ENCODE measurements at regions not wholly inside any gene's neighbourhood (a gene's known extent, or its start where the extent isn't known, plus 50 kb on each side); places are given as distances from the start of the nearest gene placed in this dataset.

DNA sequence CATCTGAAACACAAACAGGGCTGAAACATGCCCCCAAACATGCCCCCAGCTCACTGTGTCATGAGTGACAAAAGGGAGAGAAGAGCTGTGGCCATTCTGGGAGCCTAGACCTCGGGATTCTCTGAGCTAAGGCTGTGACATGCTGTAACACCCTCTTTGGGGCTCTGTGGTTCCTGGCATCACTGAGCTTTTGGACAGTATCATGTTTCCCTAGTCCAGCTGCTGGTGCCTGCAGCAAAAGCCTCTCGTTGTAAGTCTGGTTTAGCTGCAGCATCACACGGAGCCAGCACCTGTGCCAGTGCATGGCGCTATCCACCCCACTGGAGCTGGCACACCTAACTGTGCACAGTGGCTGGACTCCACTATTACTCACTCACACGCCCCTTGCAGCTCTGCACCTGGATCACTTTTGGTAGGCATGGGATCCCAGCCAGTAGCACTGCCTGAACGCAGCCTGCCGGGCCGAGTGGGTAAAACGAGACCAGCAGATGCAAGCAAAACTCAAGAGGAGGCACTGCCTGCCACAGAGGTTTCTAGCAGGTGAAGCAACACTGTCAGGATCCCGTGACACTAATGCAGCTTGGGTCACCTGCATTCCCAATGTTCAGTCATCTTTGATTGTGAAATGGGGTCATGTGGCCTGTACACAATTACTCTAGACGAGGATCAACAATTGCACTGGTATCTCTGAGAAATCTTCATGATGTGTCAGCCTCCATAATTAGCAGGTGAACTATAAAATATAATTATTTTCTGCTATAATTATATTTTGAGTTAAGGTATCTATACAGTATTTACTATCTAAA lies 547.2 kb downstream of the ZNF804A start:
- H3K4me1 Mint-ChIP-seq (ENCODE audit: low read depth): no peaks in the 10 kb centered on the region
- H3K36me3 Mint-ChIP-seq (ENCODE audit: low read depth): no peaks in the 10 kb centered on the region
- peaks cover 2% of the 10 kb centered on the region for H3K9me3 Mint-ChIP-seq
- POLR2A ChIA-PET: no interaction called here
- Histone ChIP-seq H3K9me3 (ENCODE audit: control insufficient read depth in 1 of 2, insufficient read depth in 1 of 2, low read length in 2 of 2) (peaks cover 0 to 12% of the 10 kb centered on the region in 2 experiments), H3K36me3 (ENCODE audit: insufficient read depth, low read length) (no peaks in the 10 kb centered on the region), H3K27ac (ENCODE audit: low read depth in 1 of 2, low read length in 2 of 2) (no peak overlapping the region), H3K4me1 (ENCODE audit: insufficient read depth, low read length) (no peaks in the 10 kb centered on the region), H3K27me3 (ENCODE audit: control insufficient read depth in 1 of 2, insufficient read depth in 2 of 2, low read length in 2 of 2) (no peaks in the 10 kb centered on the region), H3K4me3 (ENCODE audit: low read length) (no peak overlapping the region)
- TF ChIP-seq, protein P1, sequence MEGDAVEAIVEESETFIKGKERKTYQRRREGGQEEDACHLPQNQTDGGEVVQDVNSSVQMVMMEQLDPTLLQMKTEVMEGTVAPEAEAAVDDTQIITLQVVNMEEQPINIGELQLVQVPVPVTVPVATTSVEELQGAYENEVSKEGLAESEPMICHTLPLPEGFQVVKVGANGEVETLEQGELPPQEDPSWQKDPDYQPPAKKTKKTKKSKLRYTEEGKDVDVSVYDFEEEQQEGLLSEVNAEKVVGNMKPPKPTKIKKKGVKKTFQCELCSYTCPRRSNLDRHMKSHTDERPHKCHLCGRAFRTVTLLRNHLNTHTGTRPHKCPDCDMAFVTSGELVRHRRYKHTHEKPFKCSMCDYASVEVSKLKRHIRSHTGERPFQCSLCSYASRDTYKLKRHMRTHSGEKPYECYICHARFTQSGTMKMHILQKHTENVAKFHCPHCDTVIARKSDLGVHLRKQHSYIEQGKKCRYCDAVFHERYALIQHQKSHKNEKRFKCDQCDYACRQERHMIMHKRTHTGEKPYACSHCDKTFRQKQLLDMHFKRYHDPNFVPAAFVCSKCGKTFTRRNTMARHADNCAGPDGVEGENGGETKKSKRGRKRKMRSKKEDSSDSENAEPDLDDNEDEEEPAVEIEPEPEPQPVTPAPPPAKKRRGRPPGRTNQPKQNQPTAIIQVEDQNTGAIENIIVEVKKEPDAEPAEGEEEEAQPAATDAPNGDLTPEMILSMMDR (IDR thresholded peaks at IDR 0.05): no peak
- no peak for DNase-seq
- intact Hi-C loops (cut with DNase I, micrococcal nuclease): no loop called here
- no peak overlapping the region for H3K27ac Mint-ChIP-seq
- no peak for ATAC-seq (ENCODE audit: poor library complexity)
- H3K27me3 Mint-ChIP-seq: no peaks in the 10 kb centered on the region
- H3K4me3 Mint-ChIP-seq: no peak overlapping the region
- CTCF ChIA-PET: no interaction called here

DNA sequence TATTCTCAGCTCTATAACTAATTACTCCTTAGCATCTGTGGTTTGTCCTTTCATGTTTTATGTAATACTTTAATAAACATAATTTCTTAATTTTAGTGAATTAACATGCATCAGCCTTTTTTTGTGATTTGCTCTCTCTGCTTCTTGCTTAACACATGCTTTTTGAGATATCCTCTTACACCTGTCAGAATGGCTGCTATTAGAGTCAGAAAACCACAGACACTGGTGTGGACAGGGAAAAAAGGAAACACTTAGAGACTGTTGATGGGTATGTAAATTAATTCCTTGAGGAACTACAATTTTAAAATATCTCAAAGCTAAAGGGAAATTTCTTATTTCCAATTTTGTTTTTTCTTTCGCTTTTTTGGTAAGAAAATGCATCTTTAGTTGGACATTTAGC lies 549.0 kb downstream of the ZNF804A start:
- Mint-ChIP-seq H3K4me1 (ENCODE audit: low read depth) (no peaks in the 10 kb centered on the region), H3K9me3 (no peaks in the 10 kb centered on the region), H3K27me3 (no peaks in the 10 kb centered on the region), H3K4me3 (no peak overlapping the region), H3K36me3 (ENCODE audit: low read depth) (no peaks in the 10 kb centered on the region), H3K27ac (no peak overlapping the region)
- DNase-seq (no peak), ATAC-seq (ENCODE audit: poor library complexity) (no peak)
- Histone ChIP-seq H3K27me3 (ENCODE audit: control insufficient read depth in 1 of 2, insufficient read depth in 2 of 2, low read length in 2 of 2) (no peaks in the 10 kb centered on the region), H3K4me1 (ENCODE audit: insufficient read depth, low read length) (no peaks in the 10 kb centered on the region), H3K9me3 (ENCODE audit: control insufficient read depth in 1 of 2, insufficient read depth in 1 of 2, low read length in 2 of 2) (peaks cover 0 to 12% of the 10 kb centered on the region in 2 experiments), H3K36me3 (ENCODE audit: insufficient read depth, low read length) (no peaks in the 10 kb centered on the region), H3K4me3 (ENCODE audit: low read length) (no peak overlapping the region), H3K27ac (ENCODE audit: low read depth in 1 of 2, low read length in 2 of 2) (no peak overlapping the region)
- intact Hi-C loops (cut with DNase I, micrococcal nuclease): no loop called here
- CTCF ChIA-PET: no interaction called here
- POLR2A ChIA-PET: no interaction called here
- TF ChIP-seq, protein P1 (IDR thresholded peaks at IDR 0.05): no peak

DNA sequence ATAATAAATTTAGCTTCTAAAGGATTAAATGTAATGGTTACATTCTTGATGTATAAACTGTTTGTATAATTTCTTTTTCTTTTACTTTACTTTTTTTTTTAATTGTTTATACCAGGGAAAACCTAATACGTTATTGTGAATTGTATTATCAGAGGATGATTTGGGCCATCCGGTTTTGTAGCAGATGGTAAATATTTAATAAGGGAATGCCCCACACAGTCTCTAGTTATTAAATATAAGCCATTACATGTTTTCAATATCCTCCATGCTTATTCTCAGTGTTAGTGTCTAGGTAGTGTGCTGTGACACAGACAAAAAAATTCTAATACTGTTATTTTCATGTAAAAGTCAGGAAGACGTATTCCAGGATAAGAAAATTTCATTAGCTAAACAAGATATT lies 553.9 kb downstream of the ZNF804A start:
- Histone ChIP-seq H3K9me3 (ENCODE audit: control insufficient read depth in 1 of 2, insufficient read depth in 1 of 2, low read length in 2 of 2) (no peaks in the 10 kb centered on the region), H3K36me3 (ENCODE audit: insufficient read depth, low read length) (no peaks in the 10 kb centered on the region), H3K27ac (ENCODE audit: low read depth in 1 of 2, low read length in 2 of 2) (no peak overlapping the region), H3K4me3 (ENCODE audit: low read length) (no peak overlapping the region), H3K27me3 (ENCODE audit: control insufficient read depth in 1 of 2, insufficient read depth in 2 of 2, low read length in 2 of 2) (no peaks in the 10 kb centered on the region), H3K4me1 (ENCODE audit: insufficient read depth, low read length) (no peaks in the 10 kb centered on the region)
- intact Hi-C loops (cut with DNase I, micrococcal nuclease): no loop called here
- no peaks in the 10 kb centered on the region for H3K27me3 Mint-ChIP-seq
- ATAC-seq (ENCODE audit: poor library complexity) (no peak), DNase-seq (no peak)
- ChIA-PET CTCF (no interaction called here), POLR2A (no interaction called here)
- H3K4me1 Mint-ChIP-seq (ENCODE audit: low read depth): no peaks in the 10 kb centered on the region
- H3K4me3 Mint-ChIP-seq: no peak overlapping the region
- no peaks in the 10 kb centered on the region for H3K36me3 Mint-ChIP-seq (ENCODE audit: low read depth)
- H3K9me3 Mint-ChIP-seq: peaks cover 6% of the 10 kb centered on the region
- TF ChIP-seq, protein P1 (IDR thresholded peaks at IDR 0.05): no peak
- no peak overlapping the region for H3K27ac Mint-ChIP-seq

All from CD4-positive, alpha-beta T cell (primary cell).